ENCODE measurements at regions not wholly inside any gene's neighbourhood (a gene's known extent, or its start where the extent isn't known, plus 50 kb on each side); places are given as distances from the start of the nearest gene placed in this dataset.

- TF ChIP-seq CTCF (IDR thresholded peaks at IDR 0.05; ENCODE audit: borderline replicate concordance, extremely low read depth, insufficient read depth) = no peak
Measured at GRCh38 chr1:60419023-60419422, 345.5 kb upstream of the C1orf87 start.

GRCh38 chr1:60415696-60416095 is 342.1 kb upstream of the C1orf87 start:
- Histone ChIP-seq H3K4me1 (ENCODE audit: control insufficient read depth in 2 of 3, insufficient read depth in 2 of 3, low read depth in 1 of 3, low read length in 3 of 3) (no peaks in the 10 kb centered on the region), H3K27ac (ENCODE audit: low read depth in 2 of 2, low read length in 2 of 2) (no peak overlapping the region), H3K9ac (ENCODE audit: low read length in 3 of 3) (no peak overlapping the region), H3K27me3 (ENCODE audit: control insufficient read depth, insufficient read depth, low read length) (no peaks in the 10 kb centered on the region), H3K4me3 (ENCODE audit: low read length in 3 of 3) (no peak overlapping the region), H3K36me3 (ENCODE audit: control insufficient read depth in 2 of 3, insufficient read depth in 3 of 3, low read length in 3 of 3) (no peaks in the 10 kb centered on the region), H3K9me3 (ENCODE audit: control insufficient read depth in 2 of 3, insufficient read depth in 1 of 3, low read length in 3 of 3) (no peaks in the 10 kb centered on the region)
- TF ChIP-seq CTCF (IDR thresholded peaks at IDR 0.05; ENCODE audit: borderline replicate concordance, extremely low read depth, insufficient read depth) = no peak
- DNase-seq = no peak
- intact Hi-C loops (cut with DNase I) = no loop called here
- FAIRE-seq = no peak

More at GRCh38 chr1:60419023-60419422, 345.5 kb upstream of the C1orf87 start:
- peaks cover 0 to 6% (median 0%) of the 10 kb centered on the region in 3 donors for H3K9me3 ChIP-seq (ENCODE audit: control insufficient read depth in 2 of 3, insufficient read depth in 1 of 3, low read length in 3 of 3)
- FAIRE-seq (no peak), DNase-seq (no peak)
- H3K4me1 ChIP-seq (ENCODE audit: control insufficient read depth in 2 of 3, insufficient read depth in 2 of 3, low read depth in 1 of 3, low read length in 3 of 3) = no peaks in the 10 kb centered on the region
- no peak overlapping the region for H3K27ac ChIP-seq (ENCODE audit: low read depth in 2 of 2, low read length in 2 of 2)
- H3K27me3 ChIP-seq (ENCODE audit: control insufficient read depth, insufficient read depth, low read length) = no peaks in the 10 kb centered on the region
- no peaks in the 10 kb centered on the region for H3K36me3 ChIP-seq (ENCODE audit: control insufficient read depth in 2 of 3, insufficient read depth in 3 of 3, low read length in 3 of 3)
- no peak overlapping the region for H3K4me3 ChIP-seq (ENCODE audit: low read length in 3 of 3)
- intact Hi-C loops (cut with DNase I) = no loop called here
- H3K9ac ChIP-seq (ENCODE audit: low read length in 3 of 3) = no peak overlapping the region

- DNase-seq (no peak), FAIRE-seq (no peak)
- Histone ChIP-seq H3K4me1 (ENCODE audit: control insufficient read depth in 2 of 3, insufficient read depth in 2 of 3, low read depth in 1 of 3, low read length in 3 of 3) (no peaks in the 10 kb centered on the region), H3K36me3 (ENCODE audit: control insufficient read depth in 2 of 3, insufficient read depth in 3 of 3, low read length in 3 of 3) (no peaks in the 10 kb centered on the region), H3K9me3 (ENCODE audit: control insufficient read depth in 2 of 3, insufficient read depth in 1 of 3, low read length in 3 of 3) (no peaks in the 10 kb centered on the region), H3K27me3 (ENCODE audit: control insufficient read depth, insufficient read depth, low read length) (no peaks in the 10 kb centered on the region), H3K9ac (ENCODE audit: low read length in 3 of 3) (no peak overlapping the region), H3K4me3 (ENCODE audit: low read length in 3 of 3) (no peak overlapping the region), H3K27ac (ENCODE audit: low read depth in 2 of 2, low read length in 2 of 2) (no peak overlapping the region)
- no peak for TF ChIP-seq CTCF (IDR thresholded peaks at IDR 0.05; ENCODE audit: borderline replicate concordance, extremely low read depth, insufficient read depth)
- intact Hi-C loops (cut with DNase I) = no loop called here
Measured at GRCh38 chr1:60413091-60413490, 339.5 kb upstream of the C1orf87 start.

- H3K4me3 ChIP-seq (ENCODE audit: low read length in 3 of 3) = no peak overlapping the region
- no peaks in the 10 kb centered on the region for H3K9me3 ChIP-seq (ENCODE audit: control insufficient read depth in 2 of 3, insufficient read depth in 1 of 3, low read length in 3 of 3)
- H3K27me3 ChIP-seq (ENCODE audit: control insufficient read depth, insufficient read depth, low read length) = no peaks in the 10 kb centered on the region
- intact Hi-C loops (cut with DNase I) = no loop called here
- no peaks in the 10 kb centered on the region for H3K36me3 ChIP-seq (ENCODE audit: control insufficient read depth in 2 of 3, insufficient read depth in 3 of 3, low read length in 3 of 3)
- DNase-seq (no peak), FAIRE-seq (no peak)
- no peaks in the 10 kb centered on the region for H3K4me1 ChIP-seq (ENCODE audit: control insufficient read depth in 2 of 3, insufficient read depth in 2 of 3, low read depth in 1 of 3, low read length in 3 of 3)
- H3K9ac ChIP-seq (ENCODE audit: low read length in 3 of 3) = no peak overlapping the region
- no peak for TF ChIP-seq CTCF (IDR thresholded peaks at IDR 0.05; ENCODE audit: borderline replicate concordance, extremely low read depth, insufficient read depth)
- no peak overlapping the region for H3K27ac ChIP-seq (ENCODE audit: low read depth in 2 of 2, low read length in 2 of 2)
Measured at GRCh38 chr1:60411591-60411990, 338.0 kb upstream of the C1orf87 start.
